ENCODE measurements at regions not wholly inside any gene's neighbourhood (a gene's known extent, or its start where the extent isn't known, plus 50 kb on each side); places are given as distances from the start of the nearest gene placed in this dataset.

DNA sequence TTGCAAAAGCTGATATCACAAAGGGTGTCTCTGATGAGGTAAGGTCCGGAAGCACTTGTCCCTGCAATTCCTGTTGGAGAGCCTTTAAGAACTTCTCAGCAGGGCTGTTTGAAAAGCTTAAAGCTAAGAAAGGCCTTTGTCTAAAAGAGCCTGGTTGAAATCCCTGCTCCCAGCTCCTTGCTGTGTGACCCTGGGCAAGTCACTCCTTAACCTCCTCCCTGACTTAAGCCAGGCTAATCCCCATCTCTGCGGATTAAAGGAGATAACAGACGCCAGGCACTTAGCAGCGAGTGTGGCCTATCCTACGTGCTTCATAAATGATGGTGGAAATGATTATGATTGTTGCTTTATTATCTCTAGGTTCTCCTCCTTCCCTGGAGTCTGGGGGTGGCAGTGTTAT lies 368.0 kb upstream of the RBFOX1 start:
- H3K9me3 Mint-ChIP-seq: peaks cover 9 to 14% of the 10 kb centered on the region in 2 donors
- no peak overlapping the region for H3K27ac Mint-ChIP-seq
- no peaks in the 10 kb centered on the region for H3K36me3 Mint-ChIP-seq (ENCODE audit: insufficient read depth in 2 of 2)
- H3K4me3 Mint-ChIP-seq: no peak overlapping the region
- ATAC-seq (replicated peaks in 1 of 2) (no peak), DNase-seq (no peak)
- no peaks in the 10 kb centered on the region for H3K4me1 Mint-ChIP-seq (ENCODE audit: low read depth)
- H3K27me3 Mint-ChIP-seq (ENCODE audit: low read depth): no peaks in the 10 kb centered on the region

DNA sequence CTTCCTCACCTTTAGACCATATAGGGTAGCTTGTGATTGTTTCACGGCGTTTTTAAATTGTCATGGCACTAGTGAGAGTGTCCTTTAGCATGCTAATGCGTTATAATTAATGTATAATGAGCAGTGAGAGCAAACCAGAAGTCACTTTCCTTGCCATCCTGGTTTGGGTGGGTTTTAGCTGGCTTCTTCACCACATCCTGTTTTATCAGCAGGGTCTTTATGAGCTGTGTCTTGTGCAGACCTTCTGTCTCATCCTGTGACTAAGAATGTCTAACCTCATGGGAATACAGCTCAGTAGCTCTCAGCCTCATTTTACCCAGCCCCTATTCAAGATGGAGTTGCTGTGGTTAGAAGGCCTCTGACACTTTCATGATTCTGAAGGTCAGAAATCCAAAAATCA lies 370.9 kb upstream of the RBFOX1 start:
- Mint-ChIP-seq H3K9me3 (peaks cover 7% of the 10 kb centered on the region in 2 donors), H3K4me1 (ENCODE audit: low read depth) (no peaks in the 10 kb centered on the region), H3K27me3 (ENCODE audit: low read depth) (no peaks in the 10 kb centered on the region), H3K4me3 (no peak overlapping the region), H3K36me3 (ENCODE audit: insufficient read depth in 2 of 2) (no peaks in the 10 kb centered on the region), H3K27ac (no peak overlapping the region)
- DNase-seq (no peak), ATAC-seq (replicated peaks in 1 of 2) (no peak)

DNA sequence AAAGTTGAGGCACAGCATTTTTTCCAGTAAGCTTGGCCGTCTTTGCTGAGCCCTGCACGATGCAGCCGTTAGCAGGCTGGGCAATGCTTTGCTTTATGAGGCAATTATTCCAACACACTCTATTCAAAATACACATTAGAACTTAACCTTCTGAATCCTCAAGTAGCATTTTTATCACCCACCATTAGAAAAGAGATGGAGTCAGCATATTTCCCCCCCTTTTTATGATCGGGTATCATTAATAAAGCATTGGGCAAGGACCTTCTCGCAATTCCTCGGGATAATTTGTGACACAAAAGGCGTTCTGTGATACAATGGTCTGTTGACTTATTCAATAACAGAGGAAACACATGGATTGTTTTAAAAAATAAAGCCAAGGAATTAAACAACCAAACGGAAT lies 374.5 kb upstream of the RBFOX1 start:
- H3K27me3 Mint-ChIP-seq (ENCODE audit: low read depth): no peaks in the 10 kb centered on the region
- H3K27ac Mint-ChIP-seq: no peak overlapping the region

DNA sequence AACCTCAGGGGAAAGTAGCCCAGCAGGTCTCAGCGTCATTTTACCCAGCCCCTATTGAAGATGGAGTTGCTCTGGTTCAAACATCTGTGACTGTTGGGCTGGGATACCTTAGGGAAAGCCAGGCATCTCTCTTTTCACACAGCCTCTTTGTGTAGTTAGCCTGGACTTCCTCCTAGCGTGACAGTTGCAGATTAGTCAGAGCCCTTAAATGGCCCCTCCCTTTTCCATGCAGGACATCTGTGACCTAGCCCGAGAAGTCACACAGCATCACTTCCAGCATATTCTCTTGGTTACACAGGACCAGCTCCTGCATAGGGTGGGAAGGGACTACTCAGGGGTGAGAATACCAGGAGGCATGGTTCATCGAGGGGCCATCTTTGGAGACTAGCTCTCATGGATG lies 375.0 kb upstream of the RBFOX1 start:
- Mint-ChIP-seq H3K4me1 (ENCODE audit: low read depth) (no peaks in the 10 kb centered on the region), H3K27ac (no peak overlapping the region), H3K36me3 (ENCODE audit: insufficient read depth in 2 of 2) (no peaks in the 10 kb centered on the region), H3K27me3 (ENCODE audit: low read depth) (no peaks in the 10 kb centered on the region), H3K9me3 (peaks cover 3 to 8% of the 10 kb centered on the region in 2 donors), H3K4me3 (no peak overlapping the region)
- no peak for DNase-seq
- ATAC-seq (replicated peaks in 1 of 2): no peak

More for the DNA sequence above, 374.5 kb upstream of the RBFOX1 start:
- H3K4me1 Mint-ChIP-seq (ENCODE audit: low read depth): no peaks in the 10 kb centered on the region
- no peaks in the 10 kb centered on the region for H3K36me3 Mint-ChIP-seq (ENCODE audit: insufficient read depth in 2 of 2)
- peaks cover 3 to 8% of the 10 kb centered on the region in 2 donors for H3K9me3 Mint-ChIP-seq
- no peak for DNase-seq
- no peak overlapping the region for H3K4me3 Mint-ChIP-seq
- no peak for ATAC-seq (replicated peaks in 1 of 2)

DNA sequence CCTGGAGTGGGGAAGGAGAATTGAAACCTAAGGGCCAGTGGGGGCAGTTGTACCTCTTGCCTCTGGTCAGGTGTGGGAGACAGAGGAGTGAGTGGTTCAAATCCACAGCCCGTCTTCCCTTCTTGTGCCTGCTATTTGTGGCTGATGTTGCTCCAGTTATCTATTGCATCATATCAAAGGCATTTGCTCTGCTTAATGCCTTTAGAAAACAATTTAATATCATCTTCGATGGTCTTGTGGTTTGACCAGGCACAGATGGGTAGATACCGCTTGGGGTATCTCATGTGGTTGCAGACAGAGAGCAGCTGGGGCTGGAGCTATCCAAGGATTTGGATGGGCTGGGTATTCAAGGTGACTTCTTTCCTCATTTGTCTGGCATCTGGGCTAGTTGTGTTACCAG lies 376.1 kb upstream of the RBFOX1 start:
- Mint-ChIP-seq H3K4me3 (no peak overlapping the region), H3K27ac (no peak overlapping the region), H3K27me3 (ENCODE audit: low read depth) (no peaks in the 10 kb centered on the region), H3K4me1 (ENCODE audit: low read depth) (no peaks in the 10 kb centered on the region), H3K9me3 (peaks cover 3 to 8% of the 10 kb centered on the region in 2 donors), H3K36me3 (ENCODE audit: insufficient read depth in 2 of 2) (no peaks in the 10 kb centered on the region)
- ATAC-seq (replicated peaks in 1 of 2) (no peak), DNase-seq (no peak)

DNA sequence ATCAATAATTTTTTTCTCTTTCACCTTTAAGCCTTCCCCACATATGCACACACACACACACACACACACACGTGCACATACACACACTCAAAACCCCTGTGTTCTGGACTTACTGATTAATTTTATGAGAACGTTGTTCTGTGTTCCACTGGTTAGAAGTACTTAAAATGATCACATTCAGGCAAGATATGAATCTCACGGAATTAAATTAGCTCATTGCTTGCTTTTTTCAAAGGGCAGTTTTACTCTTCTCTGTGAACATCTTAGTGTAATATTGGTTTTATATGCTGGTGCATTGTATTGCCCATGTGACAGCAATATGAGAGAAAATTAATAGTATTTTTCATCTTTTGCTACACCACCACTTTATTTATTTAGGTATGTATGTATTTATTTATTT lies 377.3 kb upstream of the RBFOX1 start:
- no peaks in the 10 kb centered on the region for H3K36me3 Mint-ChIP-seq (ENCODE audit: insufficient read depth in 2 of 2)
- DNase-seq (no peak), ATAC-seq (replicated peaks in 1 of 2) (no peak)
- H3K27ac Mint-ChIP-seq: no peak overlapping the region
- H3K4me1 Mint-ChIP-seq (ENCODE audit: low read depth): no peaks in the 10 kb centered on the region
- H3K27me3 Mint-ChIP-seq (ENCODE audit: low read depth): no peaks in the 10 kb centered on the region
- peaks cover 3 to 8% of the 10 kb centered on the region in 2 donors for H3K9me3 Mint-ChIP-seq
- no peak overlapping the region for H3K4me3 Mint-ChIP-seq

DNA sequence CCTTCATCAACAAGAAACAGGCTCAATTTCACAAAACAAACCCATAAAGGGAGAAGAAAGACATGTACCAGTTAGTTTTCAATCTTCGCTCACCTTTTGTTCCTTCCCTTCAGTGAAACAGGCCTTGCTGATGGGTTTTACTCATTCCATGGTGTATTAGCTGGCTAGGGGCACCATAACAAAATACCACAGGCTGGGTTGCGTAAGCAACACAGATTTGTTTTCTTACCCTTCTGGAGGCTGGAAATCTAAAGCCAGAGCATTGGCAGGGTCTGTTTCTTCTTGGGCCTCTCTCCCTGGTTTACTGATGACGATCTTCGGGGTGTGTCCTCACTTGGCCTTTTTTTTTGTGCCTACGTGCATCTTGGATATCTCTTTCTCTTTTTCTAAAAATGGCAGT lies 383.4 kb upstream of the RBFOX1 start:
- Mint-ChIP-seq H3K9me3 (peaks cover 1 to 8% of the 10 kb centered on the region in 2 donors), H3K4me1 (ENCODE audit: low read depth) (no peaks in the 10 kb centered on the region), H3K36me3 (ENCODE audit: insufficient read depth in 2 of 2) (no peaks in the 10 kb centered on the region), H3K4me3 (no peak overlapping the region), H3K27ac (no peak overlapping the region), H3K27me3 (ENCODE audit: low read depth) (no peaks in the 10 kb centered on the region)
- DNase-seq: no peak
- ATAC-seq (replicated peaks in 1 of 2): no peak

DNA sequence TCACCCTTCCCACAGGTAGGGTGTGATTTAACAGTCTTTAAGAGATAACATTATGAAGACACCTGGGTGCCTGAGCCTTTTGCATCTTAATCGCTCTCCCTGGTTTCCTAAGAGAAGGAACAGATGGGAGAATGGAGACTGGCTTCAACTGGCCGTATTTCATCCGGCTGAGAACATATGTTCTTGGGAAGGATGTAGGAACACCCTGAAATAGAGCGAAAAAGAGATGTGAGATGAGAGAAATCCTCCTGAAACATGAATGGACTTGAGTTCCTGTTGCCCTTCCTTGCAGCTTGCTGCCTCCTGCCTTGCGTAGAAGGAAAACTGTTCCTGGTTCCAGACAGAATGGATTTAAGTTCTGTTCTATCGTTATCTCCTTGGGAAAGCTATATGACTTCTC lies 385.4 kb upstream of the RBFOX1 start:
- H3K36me3 Mint-ChIP-seq (ENCODE audit: insufficient read depth in 2 of 2): no peaks in the 10 kb centered on the region
- no peak overlapping the region for H3K27ac Mint-ChIP-seq
- H3K4me3 Mint-ChIP-seq: no peak overlapping the region
- no peaks in the 10 kb centered on the region for H3K4me1 Mint-ChIP-seq (ENCODE audit: low read depth)
- no peak for ATAC-seq (replicated peaks in 1 of 2)
- no peaks in the 10 kb centered on the region for H3K27me3 Mint-ChIP-seq (ENCODE audit: low read depth)
- H3K9me3 Mint-ChIP-seq: peaks cover 1 to 8% of the 10 kb centered on the region in 2 donors
- no peak for DNase-seq

DNA sequence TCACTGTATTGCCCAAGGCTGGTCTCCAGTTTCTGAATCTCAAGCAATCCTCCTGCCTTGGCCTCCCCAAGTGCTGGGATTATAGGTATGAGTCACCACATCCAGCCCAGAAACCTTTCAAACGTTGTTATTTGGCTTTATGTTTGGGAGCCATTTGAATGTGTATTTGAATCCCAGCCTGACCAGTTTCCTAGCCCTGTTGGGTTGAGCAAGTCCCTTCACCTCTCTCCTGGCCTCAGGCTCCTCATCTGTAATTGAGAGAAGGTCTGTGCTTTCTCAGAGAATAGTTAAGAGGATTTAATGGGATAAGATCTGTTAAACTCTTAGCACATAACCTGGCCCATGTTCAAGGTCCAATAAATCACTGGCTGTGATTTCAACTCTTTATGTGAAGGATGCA lies 385.8 kb upstream of the RBFOX1 start:
- Mint-ChIP-seq H3K27ac (no peak overlapping the region), H3K4me3 (no peak overlapping the region), H3K9me3 (peaks cover 1 to 8% of the 10 kb centered on the region in 2 donors), H3K27me3 (ENCODE audit: low read depth) (no peaks in the 10 kb centered on the region), H3K4me1 (ENCODE audit: low read depth) (no peaks in the 10 kb centered on the region), H3K36me3 (ENCODE audit: insufficient read depth in 2 of 2) (no peaks in the 10 kb centered on the region)
- DNase-seq (no peak), ATAC-seq (replicated peaks in 1 of 2) (no peak)

DNA sequence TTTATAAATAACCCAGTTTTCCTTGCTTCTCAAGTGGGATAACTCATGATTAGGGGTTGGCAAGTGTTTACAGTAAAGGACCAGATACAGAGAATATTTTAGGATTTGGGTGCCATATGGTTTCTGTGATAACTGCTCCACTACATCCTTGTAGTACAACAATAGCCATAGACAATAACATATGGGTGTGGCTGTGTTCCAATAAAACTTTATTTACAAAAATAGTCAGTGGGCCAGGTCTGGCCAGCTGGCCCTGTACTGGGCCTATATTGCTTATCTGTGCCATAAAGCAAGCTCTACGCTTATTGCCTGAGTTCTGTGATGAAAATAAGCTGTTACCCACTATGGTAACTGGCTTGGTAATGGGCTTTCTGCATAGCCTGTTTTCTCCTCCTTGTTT lies 386.5 kb upstream of the RBFOX1 start:
- DNase-seq (no peak), ATAC-seq (replicated peaks in 1 of 2) (no peak)
- Mint-ChIP-seq H3K4me3 (no peak overlapping the region), H3K4me1 (ENCODE audit: low read depth) (no peaks in the 10 kb centered on the region), H3K36me3 (ENCODE audit: insufficient read depth in 2 of 2) (no peaks in the 10 kb centered on the region), H3K27me3 (ENCODE audit: low read depth) (no peaks in the 10 kb centered on the region), H3K9me3 (peaks cover 1 to 11% of the 10 kb centered on the region in 2 donors), H3K27ac (no peak overlapping the region)

DNA sequence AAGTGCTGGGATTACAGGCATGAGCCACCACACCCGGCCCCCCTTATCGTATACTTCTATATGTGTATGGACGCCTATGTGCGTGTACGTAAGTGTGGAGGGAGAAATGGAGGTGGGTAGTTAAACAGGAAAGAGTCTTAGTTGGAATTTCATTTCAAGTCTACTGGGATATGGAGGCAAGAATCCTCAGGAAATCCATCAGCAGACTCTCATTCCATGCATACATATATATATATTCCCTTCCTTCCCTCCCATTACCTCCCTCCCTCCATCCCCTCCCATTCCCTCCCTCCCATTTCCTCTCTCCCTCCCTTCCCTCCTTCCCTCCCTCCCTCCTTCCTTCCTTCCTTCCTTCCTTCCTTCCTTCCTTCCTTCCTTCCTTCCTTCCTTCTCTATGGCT lies 391.7 kb upstream of the RBFOX1 start:
- ATAC-seq (replicated peaks in 1 of 2) (no peak), DNase-seq (no peak)
- Mint-ChIP-seq H3K36me3 (ENCODE audit: insufficient read depth in 2 of 2) (peaks cover 0 to 2% of the 10 kb centered on the region in 2 donors), H3K27me3 (ENCODE audit: low read depth) (no peaks in the 10 kb centered on the region), H3K4me1 (ENCODE audit: low read depth) (no peaks in the 10 kb centered on the region), H3K27ac (no peak overlapping the region), H3K4me3 (no peak overlapping the region), H3K9me3 (peaks cover 6 to 11% of the 10 kb centered on the region in 2 donors)

DNA sequence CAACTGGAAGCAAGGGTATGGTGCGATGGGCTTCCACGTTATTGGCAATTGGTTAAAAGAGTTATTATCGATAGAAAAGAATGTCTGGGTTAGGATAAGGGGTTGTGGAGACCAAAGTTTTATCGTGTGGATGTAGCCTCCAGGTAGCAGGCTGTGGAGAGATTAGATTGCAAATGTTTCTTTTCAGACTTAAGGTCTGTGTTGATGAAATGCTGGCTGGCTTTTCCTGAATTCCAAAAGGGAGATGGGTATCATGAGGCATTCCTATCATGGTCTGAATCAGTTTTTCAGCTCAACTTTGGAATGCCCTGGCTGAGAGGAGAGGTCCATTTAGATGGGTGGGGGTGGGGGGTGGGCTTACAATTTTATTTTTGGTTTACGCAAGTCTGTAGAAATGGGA lies 395.0 kb upstream of the RBFOX1 start:
- DNase-seq (no peak), ATAC-seq (replicated peaks in 1 of 2) (no peak)
- no peaks in the 10 kb centered on the region for H3K27me3 Mint-ChIP-seq (ENCODE audit: low read depth)
- H3K4me1 Mint-ChIP-seq (ENCODE audit: low read depth): no peaks in the 10 kb centered on the region
- H3K9me3 Mint-ChIP-seq: peaks cover 10 to 13% of the 10 kb centered on the region in 2 donors
- no peak overlapping the region for H3K4me3 Mint-ChIP-seq
- H3K36me3 Mint-ChIP-seq (ENCODE audit: insufficient read depth in 2 of 2): peaks cover 2 to 4% of the 10 kb centered on the region in 2 donors
- no peak overlapping the region for H3K27ac Mint-ChIP-seq

DNA sequence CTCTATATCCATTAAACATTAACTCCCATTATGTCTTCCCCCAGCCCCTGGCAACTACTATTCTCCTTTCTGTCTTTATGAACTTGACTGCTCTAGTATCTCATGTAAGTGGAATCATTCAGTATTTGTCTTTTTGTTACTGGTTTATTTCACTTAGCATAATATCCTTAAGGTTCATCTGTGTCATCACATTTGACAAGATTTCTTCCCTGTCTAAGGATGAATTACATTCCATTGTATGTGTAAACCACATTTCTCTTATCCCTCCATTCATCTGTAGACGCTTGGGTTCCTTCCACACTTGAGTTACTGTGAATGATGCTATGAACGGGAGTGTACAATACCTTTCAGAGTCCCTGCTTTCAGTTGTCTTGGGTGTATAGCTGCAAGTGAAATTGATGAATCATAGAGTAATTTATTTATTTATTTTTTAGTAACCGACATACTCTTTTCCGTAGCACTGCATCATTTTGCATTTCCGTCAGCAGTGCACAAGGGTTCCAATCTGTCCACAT lies 399.7 kb upstream of the RBFOX1 start:
- Mint-ChIP-seq H3K4me3 (no peak overlapping the region), H3K27me3 (ENCODE audit: low read depth) (no peaks in the 10 kb centered on the region), H3K36me3 (ENCODE audit: insufficient read depth in 2 of 2) (peaks cover 2 to 4% of the 10 kb centered on the region in 2 donors), H3K4me1 (ENCODE audit: low read depth) (no peaks in the 10 kb centered on the region), H3K27ac (no peak overlapping the region), H3K9me3 (peaks cover 11 to 16% of the 10 kb centered on the region in 2 donors)
- DNase-seq (no peak), ATAC-seq (replicated peaks in 1 of 2) (no peak)

DNA sequence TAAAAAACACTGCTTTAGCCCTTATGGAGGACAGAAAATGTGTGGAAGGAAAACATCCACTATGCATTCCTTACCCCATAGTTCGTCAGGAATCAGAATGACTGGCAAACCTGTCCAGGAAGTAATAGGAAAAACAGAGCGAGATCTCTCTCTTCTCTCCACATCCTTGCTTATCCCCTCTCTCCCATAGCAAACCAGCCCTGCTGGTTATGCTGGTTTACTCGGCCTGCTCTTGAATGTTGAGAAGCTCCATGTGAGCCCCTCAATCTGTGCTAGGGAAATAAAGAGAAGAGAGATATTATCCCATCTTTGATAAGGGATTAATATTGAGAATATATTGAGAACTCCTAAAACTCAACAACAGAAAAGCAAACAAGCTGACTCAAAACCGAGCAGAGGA lies 402.8 kb upstream of the RBFOX1 start:
- peaks cover 0 to 8% of the 10 kb centered on the region in 2 donors for H3K36me3 Mint-ChIP-seq (ENCODE audit: insufficient read depth in 2 of 2)
- no peaks in the 10 kb centered on the region for H3K27me3 Mint-ChIP-seq (ENCODE audit: low read depth)
- DNase-seq (no peak), ATAC-seq (replicated peaks in 1 of 2) (no peak)
- no peaks in the 10 kb centered on the region for H3K4me1 Mint-ChIP-seq (ENCODE audit: low read depth)
- no peak overlapping the region for H3K4me3 Mint-ChIP-seq
- peaks cover 9 to 10% of the 10 kb centered on the region in 2 donors for H3K9me3 Mint-ChIP-seq
- H3K27ac Mint-ChIP-seq: no peak overlapping the region
